Common myeloid progenitor, CD34-positive (primary cell): ENCODE measurements at regions not wholly inside any gene's neighbourhood (a gene's known extent, or its start where the extent isn't known, plus 50 kb on each side); places are given as distances from the start of the nearest gene placed in this dataset.

Source experiments
- CTCF ChIA-PET: fragments of 350-600 bp; sonication (Branson Sonifier 250); formaldehyde crosslinking; loops from one replicate; lab custom pipeline; 2021; ENCODE audit warnings: antibody characterized with exemption; lab: Charles Lee
- POLR2A ChIA-PET: fragments of 350-600 bp; sonication (Branson Sonifier 250); formaldehyde crosslinking; loops from one replicate; lab custom pipeline; 2021; ENCODE audit warnings: antibody characterized with exemption; lab: Charles Lee
- DNase-seq, 3 donors: peaks; one replicate each; pipeline versions ENCODE4 v3.0.0 to v3.0.0-alpha.2; 2013
- H3K27ac ChIP-seq, 2 experiments: 1 replicate in 1 of 2; 2 replicates in 1 of 2; pipeline ENCODE4 v1.7.0; 2013; ENCODE audit warnings: inconsistent platforms in 2 of 2, low read length in 2 of 2, mild to moderate bottlenecking in 2 of 2, low read depth in 1 of 2, moderate library complexity in 1 of 2; ENCODE audit not compliant: severe bottlenecking in 2 of 2, insufficient read depth in 1 of 2, poor library complexity in 1 of 2
- H3K27me3 ChIP-seq, 5 experiments: replicated peaks in 2 of 5; 1 replicate in 3 of 5; 2 replicates in 2 of 5; pipeline versions ENCODE4 v1.6.1 to v1.7.0; 2013; ENCODE audit warnings: low read length in 4 of 5, mild to moderate bottlenecking in 2 of 5, moderate library complexity in 2 of 5, inconsistent platforms in 1 of 5; ENCODE audit not compliant: insufficient read depth in 5 of 5, control insufficient read depth in 4 of 5
- H3K36me3 ChIP-seq, 4 experiments: 1 replicate in 2 of 4; 2 replicates in 2 of 4; pipeline versions ENCODE4 v1.6.1 to v1.7.0; 2013; ENCODE audit warnings: low read length in 3 of 4, control low read depth in 1 of 4, mild to moderate bottlenecking in 1 of 4; ENCODE audit not compliant: control insufficient read depth in 4 of 4, insufficient read depth in 4 of 4
- H3K4me1 ChIP-seq, 4 experiments: 1 replicate in 3 of 4; 2 replicates in 1 of 4; pipeline versions ENCODE4 v1.6.1 to v1.7.1; 2013; ENCODE audit warnings: low read length in 3 of 4, mild to moderate bottlenecking in 3 of 4, control low read depth in 1 of 4, inconsistent platforms in 1 of 4, moderate library complexity in 1 of 4; ENCODE audit not compliant: control insufficient read depth in 4 of 4, insufficient read depth in 4 of 4; ENCODE audit errors: control extremely low read depth in 1 of 4
- H3K4me3 ChIP-seq, 7 experiments: 1 replicate in 4 of 7; 2 replicates in 3 of 7; pipeline versions ENCODE4 v1.5.1 to v1.7.0; 2013; ENCODE audit warnings: mild to moderate bottlenecking in 7 of 7, low read length in 6 of 7, moderate library complexity in 6 of 7, inconsistent platforms in 2 of 7, low read depth in 2 of 7, control low read depth in 1 of 7; ENCODE audit not compliant: insufficient read depth in 4 of 7, control insufficient read depth in 1 of 7; ENCODE audit errors: extremely low read depth in 1 of 7
- H3K9me3 ChIP-seq, 5 experiments: 1 replicate in 4 of 5; 2 replicates in 1 of 5; pipeline versions ENCODE4 v1.6.1 to v1.7.1; 2013; ENCODE audit warnings: low read length in 4 of 5, mild to moderate bottlenecking in 2 of 5, inconsistent platforms in 1 of 5, low read depth in 1 of 5, moderate library complexity in 1 of 5; ENCODE audit not compliant: control insufficient read depth in 4 of 5, insufficient read depth in 2 of 5; ENCODE audit errors: control extremely low read depth in 1 of 5
- WGBS: methylation state at CpG from one replicate; pipeline ENCODE4 v1.1.5; 2013; ENCODE audit not compliant: insufficient coverage; 5-methylcytosine and 5-hydroxymethylcytosine counted together

- Histone ChIP-seq H3K36me3 (no peaks in the 10 kb centered on the region), H3K9me3 (no peaks in the 10 kb centered on the region), H3K27ac (no peak overlapping the region), H3K27me3 (no peaks in the 10 kb centered on the region), H3K4me3 (no peak overlapping the region), H3K4me1 (peaks cover 0 to 16% (median 9%) of the 10 kb centered on the region in 4 experiments)
- no peak for DNase-seq
- 95% methylated on average over 8 of the region's 13 CpGs for WGBS
- POLR2A ChIA-PET, result no interaction called here
- CTCF ChIA-PET, result interaction anchor here (1.3 to 1.9 kb wide), 6 partner anchors 8 to 127 kb away, joined by 3 to 5 read pairs (median 4); no protein-coding TSS in a partner anchor
Measured at GRCh38 chr20:24790746-24791283, 158.3 kb upstream of the CST7 start.

GRCh38 chr20:24791953-24792352, 157.1 kb upstream of the CST7 start:
- H3K27me3 ChIP-seq, result no peaks in the 10 kb centered on the region
- no peak for DNase-seq
- ChIA-PET POLR2A (no interaction called here), CTCF (interaction anchor here (1.3 to 1.9 kb wide), 5 partner anchors 9 to 138 kb away, joined by 3 to 4 read pairs (median 3); no protein-coding TSS in a partner anchor)
- no peak overlapping the region for H3K27ac ChIP-seq
- H3K4me1 ChIP-seq, result peaks cover 0 to 9% (median 5%) of the 10 kb centered on the region in 4 experiments
- 95% methylated on average over 2 of the region's 2 CpGs for WGBS
- H3K36me3 ChIP-seq, result no peaks in the 10 kb centered on the region
- no peaks in the 10 kb centered on the region for H3K9me3 ChIP-seq
- H3K4me3 ChIP-seq, result no peak overlapping the region

- peaks cover 0 to 9% (median 5%) of the 10 kb centered on the region in 4 experiments for H3K4me1 ChIP-seq
- 92% methylated on average over 23 of the region's 24 CpGs for WGBS
- ChIA-PET POLR2A (no interaction called here), CTCF (interaction anchor here (1.0 to 1.9 kb wide), 4 partner anchors 10 to 137 kb away, joined by 3 to 4 read pairs (median 3); no protein-coding TSS in a partner anchor)
- H3K27ac ChIP-seq, result no peak overlapping the region
- no peak overlapping the region for H3K4me3 ChIP-seq
- H3K9me3 ChIP-seq, result no peaks in the 10 kb centered on the region
- DNase-seq, result no peak
- no peaks in the 10 kb centered on the region for H3K36me3 ChIP-seq
- no peaks in the 10 kb centered on the region for H3K27me3 ChIP-seq
Measured at GRCh38 chr20:24792641-24793495, 156.2 kb upstream of the CST7 start.

- Histone ChIP-seq H3K4me1 (peaks cover 0 to 9% (median 5%) of the 10 kb centered on the region in 4 experiments), H3K27ac (no peak overlapping the region), H3K9me3 (no peaks in the 10 kb centered on the region), H3K36me3 (no peaks in the 10 kb centered on the region), H3K4me3 (no peak overlapping the region), H3K27me3 (no peaks in the 10 kb centered on the region)
- WGBS, result 38% methylated on average over 3 of the region's 8 CpGs
- DNase-seq, result no peak
- ChIA-PET CTCF (no interaction called here), POLR2A (no interaction called here)
Measured at GRCh38 chr20:24795436-24795835, 153.6 kb upstream of the CST7 start.

GRCh38 chr20:24796236-24796635, 152.8 kb upstream of the CST7 start:
- Histone ChIP-seq H3K4me1 (peaks cover 0 to 9% (median 5%) of the 10 kb centered on the region in 4 experiments), H3K27me3 (no peaks in the 10 kb centered on the region), H3K36me3 (no peaks in the 10 kb centered on the region), H3K27ac (no peak overlapping the region), H3K4me3 (no peak overlapping the region), H3K9me3 (no peaks in the 10 kb centered on the region)
- no peak for DNase-seq
- 98% methylated on average over 8 of the region's 9 CpGs for WGBS
- ChIA-PET POLR2A (no interaction called here), CTCF (no interaction called here)

- no peaks in the 10 kb centered on the region for H3K9me3 ChIP-seq
- no peaks in the 10 kb centered on the region for H3K36me3 ChIP-seq
- DNase-seq, result no peak
- 97% methylated on average over 5 of the region's 6 CpGs for WGBS
- CTCF ChIA-PET, result interaction anchor here (1.1 to 2.0 kb wide), 2 partner anchors 13 to 121 kb away, joined by 5 to 6 read pairs; no protein-coding TSS in a partner anchor
- no peaks in the 10 kb centered on the region for H3K27me3 ChIP-seq
- H3K27ac ChIP-seq, result no peak overlapping the region
- H3K4me1 ChIP-seq, result peaks cover 0 to 9% (median 5%) of the 10 kb centered on the region in 4 experiments
- POLR2A ChIA-PET, result no interaction called here
- no peak overlapping the region for H3K4me3 ChIP-seq
Measured at GRCh38 chr20:24797113-24797512, 152.0 kb upstream of the CST7 start.
